IMR-90 (cell line): ENCODE measurements at regions not wholly inside any gene's neighbourhood (a gene's known extent, or its start where the extent isn't known, plus 50 kb on each side); places are given as distances from the start of the nearest gene placed in this dataset.

Source experiments
- ATAC-seq: fragments of 200-7000 bp; cut with Tn5 transposase; 2 replicates; pipeline ENCODE4 v1.9.1; 2020; ENCODE audit warnings: low read depth, mild to moderate bottlenecking, moderate library complexity
- BruUV-seq: library from RNA; stranded (reverse); fragments of 400-500 nt; replicated peaks from 2 replicates; lab custom pipeline; 2021; lab: Mats Ljungman, UMichigan
- CTCF ChIA-PET: fragments of 300-600 bp; formaldehyde crosslinking; extraction: SDS; loops from one replicate; lab custom pipeline; 2021; ENCODE audit warnings: antibody characterized with exemption; lab: Yijun Ruan, JAX
- POLR2A ChIA-PET: fragments of 300-600 bp; sonication (Branson Sonifier 250); formaldehyde crosslinking; loops from one replicate; lab custom pipeline; 2022; ENCODE audit warnings: antibody characterized with exemption; ENCODE audit not compliant: unreplicated experiment; lab: Charles Lee
- DNase-seq: peaks from one replicate; pipeline ENCODE4 v3.0.0; 2013
- H2AFZ ChIP-seq: replicated peaks from 2 replicates; pipeline ENCODE3; 2013; ENCODE audit warnings: low read length, mild to moderate bottlenecking; ENCODE audit not compliant: poor library complexity
- H2AK5ac ChIP-seq: 2 replicates; pipeline ENCODE4 v1.6.1; 2013; ENCODE audit warnings: low read depth, low read length, inconsistent platforms
- H2AK9ac ChIP-seq: replicated peaks from 2 replicates; pipeline ENCODE3; 2013; ENCODE audit warnings: mild to moderate bottlenecking, low read depth, low read length, moderate library complexity; ENCODE audit not compliant: poor library complexity
- H2BK120ac ChIP-seq: 2 replicates; pipeline ENCODE4 v1.6.1; 2013; ENCODE audit warnings: low read depth, low read length, inconsistent platforms
- H2BK15ac ChIP-seq: 3 replicates; pipeline ENCODE4 v1.6.1; 2013; ENCODE audit warnings: low read depth, low read length, inconsistent platforms
- H2BK20ac ChIP-seq: 2 replicates; pipeline ENCODE4 v1.6.1; 2013; ENCODE audit warnings: low read depth, mild to moderate bottlenecking, inconsistent platforms, low read length, moderate library complexity
- H2BK5ac ChIP-seq: 2 replicates; pipeline ENCODE4 v1.6.1; 2013; ENCODE audit warnings: mild to moderate bottlenecking, low read depth, low read length, inconsistent platforms; ENCODE audit not compliant: poor library complexity, severe bottlenecking
- H3K14ac ChIP-seq: replicated peaks from 2 replicates; pipeline ENCODE4 v1.6.1; 2013; ENCODE audit warnings: low read depth, low read length, inconsistent platforms
- H3K18ac ChIP-seq: 2 replicates; pipeline ENCODE4 v1.6.1; 2013; ENCODE audit warnings: low read depth, low read length, control low read depth
- H3K23ac ChIP-seq: 2 replicates; pipeline ENCODE4 v1.6.1; 2013; ENCODE audit warnings: low read depth, low read length, inconsistent platforms
- H3K27ac ChIP-seq: 2 replicates; pipeline ENCODE4 v1.5.1; 2013; ENCODE audit warnings: mild to moderate bottlenecking, control low read depth, low read length; ENCODE audit not compliant: insufficient read depth
- H3K27me3 ChIP-seq: 2 replicates; pipeline ENCODE4 v1.6.1; 2013; ENCODE audit warnings: low read length; ENCODE audit not compliant: control insufficient read depth, insufficient read depth
- H3K36me3 ChIP-seq: 2 replicates; pipeline ENCODE4 v1.6.1; 2013; ENCODE audit warnings: low read length, mixed read lengths; ENCODE audit not compliant: control insufficient read depth, insufficient read depth
- H3K4ac ChIP-seq: 2 replicates; pipeline ENCODE4 v1.6.1; 2013; ENCODE audit warnings: low read depth, low read length, inconsistent platforms
- H3K4me1 ChIP-seq: 2 replicates; pipeline ENCODE4 v1.6.1; 2013; ENCODE audit warnings: low read length, mixed read lengths; ENCODE audit not compliant: control insufficient read depth, insufficient read depth
- H3K4me2 ChIP-seq: 2 replicates; pipeline ENCODE4 v1.6.1; 2013; ENCODE audit warnings: low read depth, mild to moderate bottlenecking, control low read depth, low read length, moderate library complexity
- H3K4me3 ChIP-seq: 2 replicates; pipeline ENCODE4 v1.5.1; 2013; ENCODE audit warnings: low read depth, mild to moderate bottlenecking, control low read depth, low read length, moderate library complexity; ENCODE audit not compliant: insufficient read depth
- H3K56ac ChIP-seq: 2 replicates; pipeline ENCODE4 v1.6.1; 2013; ENCODE audit warnings: low read length, inconsistent platforms; ENCODE audit not compliant: insufficient read depth; ENCODE audit errors: extremely low read depth
- H3K79me1 ChIP-seq, 2 experiments: 2 replicates each; pipeline ENCODE4 v1.6.1; 2013; ENCODE audit warnings: low read length in 2 of 2, inconsistent platforms in 1 of 2, low read depth in 1 of 2
- H3K9ac ChIP-seq: 2 replicates; pipeline ENCODE4 v1.6.1; 2013; ENCODE audit warnings: low read depth, low read length, control low read depth
- H3K9me1 ChIP-seq: 2 replicates; pipeline ENCODE4 v1.6.1; 2013; ENCODE audit warnings: low read length, inconsistent platforms; ENCODE audit not compliant: insufficient read depth
- H3K9me3 ChIP-seq: 2 replicates; pipeline ENCODE4 v1.6.1; 2013; ENCODE audit warnings: low read length; ENCODE audit not compliant: control insufficient read depth, insufficient read depth
- H4K20me1 ChIP-seq: 2 replicates; pipeline ENCODE4 v1.6.1; 2013; ENCODE audit warnings: low read length, inconsistent platforms; ENCODE audit not compliant: insufficient read depth
- H4K5ac ChIP-seq: 2 replicates; pipeline ENCODE4 v1.6.1; 2013; ENCODE audit warnings: mild to moderate bottlenecking, low read depth, low read length, control low read depth
- H4K8ac ChIP-seq, 2 experiments: 2 replicates each; pipeline ENCODE4 v1.6.1; 2013; ENCODE audit warnings: low read depth in 2 of 2, low read length in 2 of 2, control low read depth in 1 of 2, inconsistent platforms in 1 of 2
- H4K91ac ChIP-seq: 2 replicates; pipeline ENCODE4 v1.6.1; 2013; ENCODE audit warnings: low read depth, low read length, inconsistent platforms; ENCODE audit not compliant: insufficient read depth
- CEBPB ChIP-seq: IDR thresholded peaks from 2 replicates; pipeline ENCODE4 v1.6.1; 2012; ENCODE audit warnings: low read depth, low read length, improper control_type of control experiment
- RCOR1 ChIP-seq: IDR thresholded peaks from 2 replicates; pipeline ENCODE4 v1.6.1; 2012; ENCODE audit warnings: mild to moderate bottlenecking, low read length, improper control_type of control experiment; ENCODE audit not compliant: insufficient replicate concordance
- WGBS, 2 experiments: methylation state at CpG; one replicate each; pipeline versions ENCODE4 v1.1.5 to v1.1.7; 2013; ENCODE audit warnings: missing lambda C conversion rate in 2 of 2; ENCODE audit not compliant: insufficient read length in 1 of 2; ENCODE audit errors: extremely low coverage in 2 of 2; 5-methylcytosine and 5-hydroxymethylcytosine counted together
- dilution Hi-C: fragments of 300-500 bp; cut with HindIII; formaldehyde crosslinking; loops from one replicate; pipeline ENCODE4 v1.14.3; 2018; ENCODE audit warnings: low sequenced_read_pairs; ENCODE audit not compliant: unreplicated experiment
- in situ Hi-C: fragments of 300-500 bp; cut with MboI; formaldehyde crosslinking; loops from 3 replicates; pipeline ENCODE4 v1.14.3; 2019; ENCODE audit warnings: low sequenced_read_pairs, inconsistent platforms, mixed read lengths
- intact Hi-C: fragments of 100-400 bp; cut with micrococcal nuclease; formaldehyde crosslinking; loops from 2 replicates; pipeline ENCODE4 v1.10.0; 2022

GRCh38 chr16:17940584-17941364, 395.8 kb downstream of the NPIPA8 start:
- ATAC-seq (no peak), DNase-seq (no peak)
- dilution Hi-C loops = no loop called here
- no CpG with 5 or more reads among the region's 8 CpGs for WGBS, 2 experiments
- no TSS peak for BruUV-seq
- no peak overlapping the region for H2BK120ac ChIP-seq
- in situ Hi-C loops = no loop called here
- no peak overlapping the region for H3K4me3 ChIP-seq
- H4K20me1 ChIP-seq = no peaks in the 10 kb centered on the region
- H3K18ac ChIP-seq = no peak overlapping the region
- POLR2A ChIA-PET = no interaction called here
- peaks cover 6% of the 10 kb centered on the region; the same call in 1 of the 2 replicates for H3K9me3 ChIP-seq
- H2AFZ ChIP-seq = no peak overlapping the region
- H3K23ac ChIP-seq = no peak overlapping the region
- H3K27me3 ChIP-seq = no peaks in the 10 kb centered on the region
- no peak overlapping the region for H2AK5ac ChIP-seq
- no peak overlapping the region for H3K14ac ChIP-seq
- H4K8ac ChIP-seq = no peak overlapping the region
- no peak overlapping the region for H2AK9ac ChIP-seq
- no peaks in the 10 kb centered on the region for H3K9me1 ChIP-seq
- no peaks in the 10 kb centered on the region for H3K79me1 ChIP-seq
- no peak overlapping the region for H2BK15ac ChIP-seq
- no peak overlapping the region for H3K56ac ChIP-seq
- no peak overlapping the region for H2BK20ac ChIP-seq
- no peak overlapping the region for H3K4ac ChIP-seq
- H4K91ac ChIP-seq = no peak overlapping the region
- no peaks in the 10 kb centered on the region for H3K4me1 ChIP-seq
- no peak overlapping the region for H3K4me2 ChIP-seq
- no peak overlapping the region for H4K5ac ChIP-seq
- CTCF ChIA-PET = no interaction called here
- H2BK5ac ChIP-seq = no peak overlapping the region
- TF ChIP-seq CEBPB = no peak
- no peak for TF ChIP-seq RCOR1
- no peak overlapping the region for H3K27ac ChIP-seq
- no peak overlapping the region for H3K9ac ChIP-seq
- no peaks in the 10 kb centered on the region for H3K36me3 ChIP-seq
- intact Hi-C loops = no loop called here
